HEK293T (cell line): ENCODE measurements at regions not wholly inside any gene's neighbourhood (a gene's known extent, or its start where the extent isn't known, plus 50 kb on each side); places are given as distances from the start of the nearest gene placed in this dataset.
A peak's percentile ranks its signal among the peaks of the same experiment; 100 is the strongest.

Experiments used
- CTCF ChIA-PET: fragments of 350-600 bp; formaldehyde crosslinking; extraction: SDS; loops from one replicate; lab custom pipeline; 2021; ENCODE audit warnings: antibody characterized with exemption, inconsistent platforms; lab: Yijun Ruan, JAX
- POLR2A ChIA-PET: fragments of 350-600 bp; formaldehyde crosslinking; extraction: SDS; loops from one replicate; lab custom pipeline; 2020; ENCODE audit warnings: antibody characterized with exemption, inconsistent platforms; lab: Yijun Ruan, JAX
- DNase-seq: peaks from one replicate; pipeline ENCODE4 v3.0.0; 2012; ENCODE audit warnings: mixed read lengths; ENCODE audit errors: extremely low spot score
- ARNT ChIP-seq: fragments of 450-650 bp; IDR thresholded peaks from 2 replicates; pipeline ENCODE4 v1.6.1; 2017; ENCODE audit warnings: mild to moderate bottlenecking
- BHLHE40 ChIP-seq: fragments of 450-650 bp; IDR thresholded peaks from 2 replicates; pipeline ENCODE4 v1.6.1; 2016; ENCODE audit warnings: mild to moderate bottlenecking, moderate library complexity, borderline replicate concordance
- CTBP1 ChIP-seq: fragments of 450-650 bp; IDR thresholded peaks from 2 replicates; pipeline ENCODE4 v1.6.1; 2016; ENCODE audit warnings: borderline replicate concordance
- ELF4 ChIP-seq: fragments of 450-650 bp; IDR thresholded peaks from 2 replicates; pipeline ENCODE4 v1.6.1; 2017; ENCODE audit warnings: antibody characterized with exemption
- FOXA1 ChIP-seq: fragments of 450-650 bp; IDR thresholded peaks from 2 replicates; pipeline ENCODE4 v1.6.1; 2016; ENCODE audit warnings: mild to moderate bottlenecking
- FOXK2 ChIP-seq: fragments of 450-650 bp; IDR thresholded peaks from 2 replicates; pipeline ENCODE4 v1.6.1; 2016; ENCODE audit warnings: mild to moderate bottlenecking
- FOXM1 ChIP-seq: fragments of 450-650 bp; IDR thresholded peaks from 2 replicates; pipeline ENCODE4 v1.6.1; 2017; ENCODE audit warnings: mild to moderate bottlenecking, borderline replicate concordance
- HDGF ChIP-seq: fragments of 450-650 bp; IDR thresholded peaks from 2 replicates; pipeline ENCODE4 v1.6.1; 2017; ENCODE audit warnings: antibody characterized with exemption, borderline replicate concordance
- L3MBTL2 ChIP-seq: fragments of 450-650 bp; conservative IDR thresholded peaks from 2 replicates; pipeline ENCODE4 v1.6.1; 2016; ENCODE audit warnings: mild to moderate bottlenecking
- LEF1 ChIP-seq: fragments of 450-650 bp; IDR thresholded peaks from 2 replicates; pipeline ENCODE4 v1.6.1; 2017; ENCODE audit warnings: mild to moderate bottlenecking, borderline replicate concordance
- NFRKB ChIP-seq: fragments of 450-650 bp; IDR thresholded peaks from 2 replicates; pipeline ENCODE4 v1.6.1; 2016; ENCODE audit warnings: mild to moderate bottlenecking, moderate library complexity
- PKNOX1 ChIP-seq: fragments of 450-650 bp; IDR thresholded peaks from 2 replicates; pipeline ENCODE4 v1.6.1; 2016
- SP1 ChIP-seq: fragments of 450-650 bp; IDR thresholded peaks from 2 replicates; pipeline ENCODE4 v1.6.1; 2017
- SUZ12 ChIP-seq: fragments of 450-650 bp; IDR thresholded peaks from 2 replicates; pipeline ENCODE4 v1.6.1; 2016; ENCODE audit warnings: mild to moderate bottlenecking
- TARDBP ChIP-seq: fragments of 450-650 bp; IDR thresholded peaks from 2 replicates; pipeline ENCODE4 v1.6.1; 2016
- ZNF384 ChIP-seq: fragments of 450-650 bp; IDR thresholded peaks from 2 replicates; pipeline ENCODE4 v1.6.1; 2016

- ChIA-PET POLR2A (no interaction called here), CTCF (no interaction called here)
- DNase-seq, result no peak
- TF ChIP-seq FOXM1 (no peak), L3MBTL2 (no peak), TARDBP (no peak), NFRKB (no peak), SUZ12 (no peak), ARNT (no peak)
Observed at GRCh38 chr2:120678926-120679325, 56.7 kb upstream of the GLI2 start.

GRCh38 chr2:120679526-120679925 lies 56.1 kb upstream of the GLI2 start:
- TF ChIP-seq SP1, result no peak
- CTCF ChIA-PET, result no interaction called here
- POLR2A ChIA-PET, result interaction anchor here (1.0 kb wide), 1 partner anchor 336 kb away, joined by 3 read pairs; no protein-coding TSS in a partner anchor
- DNase-seq, result no peak

GRCh38 chr2:120680136-120680761 lies 55.4 kb upstream of the GLI2 start:
- peak; percentile 75 for DNase-seq
- ChIA-PET POLR2A (interaction anchor here (1.0 kb wide), 1 partner anchor 336 kb away, joined by 3 read pairs; no protein-coding TSS in a partner anchor), CTCF (interaction anchor here (0.6 to 1.4 kb wide), 9 partner anchors 12 to 676 kb away, joined by 3 to 6 read pairs (median 3); no protein-coding TSS in a partner anchor)
- TF ChIP-seq CTBP1, result no peak
- no peak for TF ChIP-seq FOXK2
- TF ChIP-seq LEF1, result no peak
- TF ChIP-seq L3MBTL2, result no peak
- TF ChIP-seq FOXA1, result no peak
- TF ChIP-seq SUZ12, result no peak
- TF ChIP-seq ZNF384, result no peak
- no peak for TF ChIP-seq ELF4
- no peak for TF ChIP-seq PKNOX1
- TF ChIP-seq HDGF, result no peak
- TF ChIP-seq FOXM1, result no peak
- TF ChIP-seq NFRKB, result no peak
- no peak for TF ChIP-seq TARDBP
- no peak for TF ChIP-seq SP1
- no peak for TF ChIP-seq ARNT
- no peak for TF ChIP-seq BHLHE40

- no peak for TF ChIP-seq TARDBP
- no peak for TF ChIP-seq FOXK2
- no peak for TF ChIP-seq HDGF
- TF ChIP-seq NFRKB, result no peak
- no peak for TF ChIP-seq PKNOX1
- no peak for TF ChIP-seq SUZ12
- TF ChIP-seq FOXM1, result no peak
- no peak for TF ChIP-seq ARNT
- no peak for TF ChIP-seq ZNF384
- no peak for TF ChIP-seq FOXA1
- no peak for TF ChIP-seq ELF4
- no peak for TF ChIP-seq SP1
- TF ChIP-seq LEF1, result no peak
- TF ChIP-seq CTBP1, result no peak
- no peak for TF ChIP-seq BHLHE40
- TF ChIP-seq L3MBTL2, result no peak
- no peak for DNase-seq
- CTCF ChIA-PET, result interaction anchor here (0.6 to 1.4 kb wide), 10 partner anchors 11 to 399 kb away, joined by 3 to 6 read pairs (median 3); no protein-coding TSS in a partner anchor
- POLR2A ChIA-PET, result no interaction called here
Observed at GRCh38 chr2:120681181-120681580, 54.5 kb upstream of the GLI2 start.

- no peak for DNase-seq
- CTCF ChIA-PET, result interaction anchor here (0.7 to 1.5 kb wide), 6 partner anchors 84 to 398 kb away, joined by 3 to 6 read pairs (median 4); no protein-coding TSS in a partner anchor
- POLR2A ChIA-PET, result no interaction called here
- TF ChIP-seq HDGF, result no peak
- TF ChIP-seq FOXA1, result no peak
- no peak for TF ChIP-seq SP1
- no peak for TF ChIP-seq FOXK2
- no peak for TF ChIP-seq TARDBP
- no peak for TF ChIP-seq CTBP1
- no peak for TF ChIP-seq ZNF384
- no peak for TF ChIP-seq ARNT
- TF ChIP-seq NFRKB, result no peak
- TF ChIP-seq L3MBTL2, result no peak
- TF ChIP-seq ELF4, result no peak
- TF ChIP-seq SUZ12, result no peak
- TF ChIP-seq LEF1, result no peak
- no peak for TF ChIP-seq BHLHE40
- TF ChIP-seq FOXM1, result no peak
- no peak for TF ChIP-seq PKNOX1
Observed at GRCh38 chr2:120681696-120682288, 53.9 kb upstream of the GLI2 start.

- CTCF ChIA-PET, result interaction anchor here (0.7 to 1.5 kb wide), 3 partner anchors 85 to 369 kb away, joined by 3 to 6 read pairs (median 4); no protein-coding TSS in a partner anchor
- no peak for DNase-seq
- POLR2A ChIA-PET, result no interaction called here
- TF ChIP-seq SUZ12 (no peak), FOXA1 (no peak), SP1 (no peak), NFRKB (no peak), ARNT (no peak), CTBP1 (no peak), TARDBP (no peak), FOXK2 (no peak), HDGF (no peak)
Observed at GRCh38 chr2:120682654-120683053, 53.0 kb upstream of the GLI2 start.
